K562 (cell line): ENCODE measurements at regions not wholly inside any gene's neighbourhood (a gene's known extent, or its start where the extent isn't known, plus 50 kb on each side); places are given as distances from the start of the nearest gene placed in this dataset.

Source experiments
- ATAC-seq: fragments of 200-7000 bp; cut with Tn5 transposase; 3 replicates; pipeline ENCODE4 v1.9.1; 2020; ENCODE audit warnings: moderate library complexity
- BruUV-seq: library from RNA; stranded (reverse); fragments of 400-500 nt; replicated peaks from 2 replicates; lab custom pipeline; 2021; lab: Mats Ljungman, UMichigan
- CTCF ChIA-PET: fragments of 300-600 bp; formaldehyde crosslinking; extraction: SDS; loops from one replicate; lab custom pipeline; 2021; ENCODE audit warnings: low intra/inter-chr PET ratio; lab: Yijun Ruan, JAX
- POLR2A ChIA-PET: fragments of 300-600, 350-650 bp; sonication (Branson Sonifier 250); formaldehyde crosslinking; extraction: SDS; loops from one replicate; lab custom pipeline; 2021; ENCODE audit warnings: antibody characterized with exemption, inconsistent platforms; lab: Yijun Ruan, JAX
- DNase-seq, 4 experiments: peaks; one replicate each; pipeline versions ENCODE4 v3.0.0 to v3.0.0-alpha.2; 2011 to 2018; ENCODE audit warnings: low spot score in 3 of 4, mixed read lengths in 3 of 4; ENCODE audit errors: extremely low read depth in 1 of 4
- FAIRE-seq: peaks from 2 replicates; lab custom pipeline; 2011; peaks lifted over from hg19 to GRCh38; lab: Jason Lieb, UNC
- H2AFZ ChIP-seq: 2 replicates; pipeline ENCODE4 v1.6.0; 2011; ENCODE audit warnings: low read depth, low read length, control low read depth, inconsistent platforms
- H3K27ac ChIP-seq: fragments of 200-600 bp; 3 replicates; pipeline ENCODE4 v1.8.0; 2011; ENCODE audit warnings: low read depth, mild to moderate bottlenecking, control low read depth, inconsistent platforms, low read length, moderate library complexity, mixed read lengths; ENCODE audit errors: extremely low read depth
- H3K27me3 ChIP-seq, 2 experiments: fragments of 300-600 bp in 1 of 2; 2 replicates in 1 of 2; 3 replicates in 1 of 2; pipeline versions ENCODE4 v1.6.0 to v1.8.0; 2011; ENCODE audit warnings: inconsistent platforms in 2 of 2, low read length in 2 of 2, mild to moderate bottlenecking in 1 of 2, mixed read lengths in 1 of 2, moderate library complexity in 1 of 2; ENCODE audit not compliant: control insufficient read depth in 2 of 2, insufficient read depth in 2 of 2
- H3K36me3 ChIP-seq: fragments of 300-600 bp; 3 replicates; pipeline ENCODE4 v1.8.0; 2011; ENCODE audit warnings: mild to moderate bottlenecking, low read length, inconsistent platforms; ENCODE audit not compliant: control insufficient read depth, insufficient read depth
- H3K4me1 ChIP-seq, 2 experiments: fragments of 200-600 bp in 1 of 2; replicated peaks in 1 of 2; 2 replicates in 1 of 2; 3 replicates in 1 of 2; pipeline versions ENCODE4 v1.5.1 to v1.8.0; 2011; ENCODE audit warnings: inconsistent platforms in 2 of 2, low read length in 2 of 2, mild to moderate bottlenecking in 1 of 2, mixed read lengths in 1 of 2, moderate library complexity in 1 of 2; ENCODE audit not compliant: control insufficient read depth in 2 of 2, insufficient read depth in 2 of 2
- H3K4me2 ChIP-seq: 2 replicates; pipeline ENCODE4 v1.6.1; 2011; ENCODE audit warnings: low read length, control low read depth, inconsistent platforms, mixed read lengths; ENCODE audit not compliant: insufficient read depth
- H3K4me3 ChIP-seq: fragments of 200-600 bp; sonication (generic), shearing (Covaris generic); 2 replicates; pipeline ENCODE4 v1.5.1; 2016; ENCODE audit warnings: control low read depth, inconsistent platforms
- H3K79me2 ChIP-seq: fragments of 200-600 bp; 3 replicates; pipeline ENCODE4 v1.8.0; 2011; ENCODE audit warnings: low read length, inconsistent platforms; ENCODE audit not compliant: control insufficient read depth, insufficient read depth
- H3K9ac ChIP-seq, 2 experiments: 2 replicates each; pipeline versions ENCODE4 v1.6.0 to v1.6.1; 2011; ENCODE audit warnings: low read depth in 2 of 2, low read length in 2 of 2, control low read depth in 1 of 2, inconsistent platforms in 1 of 2, mild to moderate bottlenecking in 1 of 2, mixed read lengths in 1 of 2; ENCODE audit not compliant: insufficient read depth in 1 of 2
- H3K9me1 ChIP-seq: one replicate; pipeline ENCODE4 v1.6.0; 2011; ENCODE audit warnings: inconsistent platforms, mild to moderate bottlenecking, low read length, moderate library complexity; ENCODE audit not compliant: control insufficient read depth, insufficient read depth
- H3K9me3 ChIP-seq: replicated peaks from 2 replicates; pipeline ENCODE4 v1.5.1; 2011; ENCODE audit warnings: low read depth, low read length, inconsistent platforms; ENCODE audit not compliant: control insufficient read depth, insufficient read depth
- H4K20me1 ChIP-seq: replicated peaks from 2 replicates; pipeline ENCODE4 v1.6.1; 2011; ENCODE audit warnings: low read length, inconsistent platforms, mixed read lengths; ENCODE audit not compliant: control insufficient read depth, insufficient read depth
- GTF2F1 ChIP-seq: IDR thresholded peaks from 2 replicates; pipeline ENCODE4 v1.6.1; 2011; ENCODE audit warnings: low read depth, low read length, improper control_type of control experiment
- KDM2B ChIP-seq: fragments of 250-450 bp; sonication (Bioruptor Pico); IDR thresholded peaks from 2 replicates; pipeline ENCODE4 v1.8.0; 2021; ENCODE audit warnings: mild to moderate bottlenecking, moderate library complexity
- LARP7 ChIP-seq: fragments of 450-650 bp; IDR thresholded peaks from 2 replicates; pipeline ENCODE4 v1.6.1; 2016
- NR0B1 ChIP-seq: fragments of 450-650 bp; IDR thresholded peaks from one replicate; pipeline ENCODE4 v1.6.1; 2018; ENCODE audit warnings: mild to moderate bottlenecking, moderate library complexity; ENCODE audit not compliant: partially characterized antibody
- PBX2 ChIP-seq, 2 experiments: IDR thresholded peaks in 1 of 2; conservative IDR thresholded peaks in 1 of 2; 2 replicates each; pipeline ENCODE4 v1.6.1; 2016; ENCODE audit warnings: low read depth in 2 of 2, mild to moderate bottlenecking in 1 of 2, missing compliant biosample characterization in 1 of 2, missing genetic modification characterization in 1 of 2, moderate library complexity in 1 of 2
- POLR2B ChIP-seq: fragments of 450-650 bp; IDR thresholded peaks from 2 replicates; pipeline ENCODE4 v1.6.1; 2018; ENCODE audit warnings: low read depth; ENCODE audit not compliant: partially characterized antibody
- POLR3A ChIP-seq: IDR thresholded peaks from 2 replicates; pipeline ENCODE4 v1.6.1; 2011; ENCODE audit warnings: borderline replicate concordance, mild to moderate bottlenecking, moderate library complexity; ENCODE audit not compliant: insufficient read length, insufficient read depth; ENCODE audit errors: extremely low read depth
- TAL1 ChIP-seq: fragments of 450-650 bp; IDR thresholded peaks from 2 replicates; pipeline ENCODE4 v1.6.1; 2016; ENCODE audit warnings: mild to moderate bottlenecking
- TEAD4 ChIP-seq, 2 experiments: sonication (generic) in 1 of 2; formaldehyde crosslinking in 1 of 2; IDR thresholded peaks; 2 replicates each; pipeline versions ENCODE4 v1.6.1 to v1.8.0; 2012 to 2022; ENCODE audit warnings: borderline replicate concordance in 1 of 2, inconsistent platforms in 1 of 2, low read length in 1 of 2, mild to moderate bottlenecking in 1 of 2, missing genetic modification reagents in 1 of 2
- XRCC5 ChIP-seq: fragments of 200-400 bp; formaldehyde crosslinking; IDR thresholded peaks from 2 replicates; pipeline ENCODE4 v1.6.1; 2017; ENCODE audit warnings: low read depth, mild to moderate bottlenecking, low read length
- WGBS: fragments of 100-300 bp; shearing (Covaris generic); methylation state at CpG from one replicate; pipeline ENCODE4 v1.1.6; 2016; ENCODE audit warnings: low coverage, mixed read lengths; ENCODE audit not compliant: insufficient coverage; ENCODE audit errors: missing lambda C conversion rate; 5-methylcytosine and 5-hydroxymethylcytosine counted together
- in situ Hi-C: fragments of 300-500 bp; cut with MboI; formaldehyde crosslinking; loops from 4 replicates; pipeline ENCODE4 v1.15.0; 2018; ENCODE audit warnings: inconsistent platforms, mixed read lengths
- intact Hi-C: fragments of 100-400 bp; cut with micrococcal nuclease; formaldehyde crosslinking; loops from 2 replicates; pipeline ENCODE4 v1.14.2; 2022

- Histone ChIP-seq H3K4me2 (no peak overlapping the region), H2AFZ (no peak overlapping the region)
- TF ChIP-seq LARP7: no peak
- no peak for TF ChIP-seq TAL1
- no peak for TF ChIP-seq PBX2 (CRISPR knock-in tag; IDR thresholded peaks at IDR 0.05; ENCODE audit: low read depth)
- TF ChIP-seq PBX2 (tag; conservative IDR thresholded peaks at IDR 0.05; ENCODE audit: low read depth): no peak
- no peak for TF ChIP-seq NR0B1
- no peak for TF ChIP-seq TEAD4 (IDR thresholded peaks at IDR 0.05; ENCODE audit: low read length)
- TF ChIP-seq TEAD4 (CRISPR knock-in tag; IDR thresholded peaks at IDR 0.05; ENCODE audit: borderline replicate concordance): peak; percentile 57; the same call in 1 of the 2 replicates
- peak; percentile 60; the same call in 1 of the 2 replicates for TF ChIP-seq XRCC5
- no peak for TF ChIP-seq GTF2F1
- no peak for TF ChIP-seq POLR3A
- TF ChIP-seq POLR2B: no peak
- TF ChIP-seq KDM2B (CRISPR knock-in tag): no peak
Measured at GRCh38 chr11:69888483-69889181, 69.4 kb upstream of the FGF3 start.

More at GRCh38 chr11:69888483-69889181, 69.4 kb upstream of the FGF3 start:
- H3K4me3 ChIP-seq: no peak overlapping the region
- ATAC-seq: peak; percentile 90
- H3K9me1 ChIP-seq: no peaks in the 10 kb centered on the region
- H3K27me3 ChIP-seq: peaks cover 15 to 59% of the 10 kb centered on the region in 2 experiments; a peak in 3 of 5 replicates
- no TSS peak for BruUV-seq
- no peaks in the 10 kb centered on the region for H3K79me2 ChIP-seq
- H3K27ac ChIP-seq: no peak overlapping the region
- 1% methylated on average over 13 of the region's 13 CpGs for WGBS
- H3K9ac ChIP-seq: no peak overlapping the region
- H4K20me1 ChIP-seq: peaks cover 24% of the 10 kb centered on the region
- intact Hi-C loops: loop anchor here (1.0 kb wide), 2 partner anchors 184 to 202 kb away; partner anchors contain the start of gene FGF19
- H3K9me3 ChIP-seq: no peaks in the 10 kb centered on the region
- peak; percentile 79 to 88 (median 86) for DNase-seq
- H3K4me1 ChIP-seq: peaks cover 0 to 15% of the 10 kb centered on the region in 2 experiments; a peak in 2 of 5 replicates
- in situ Hi-C loops: loop anchor here (10.0 kb wide), 1 partner anchor 204 kb away; no protein-coding TSS in a partner anchor
- CTCF ChIA-PET: interaction anchor here (1.1 to 3.1 kb wide), 2 partner anchors 185 to 203 kb away, joined by 6 to 25 read pairs; partner anchors contain the start of gene FGF19
- FAIRE-seq: peak; percentile 96
- H3K36me3 ChIP-seq: no peaks in the 10 kb centered on the region
- POLR2A ChIA-PET: interaction anchor here (0.5 to 0.6 kb wide), 4 partner anchors 64 to 830 kb away, joined by 3 to 4 read pairs (median 3); no protein-coding TSS in a partner anchor
